RPMI7951 (cell line): ENCODE measurements at regions not wholly inside any gene's neighbourhood (a gene's known extent, or its start where the extent isn't known, plus 50 kb on each side); places are given as distances from the start of the nearest gene placed in this dataset.
A peak's percentile ranks its signal among the peaks of the same experiment; 100 is the strongest.

ENCODE experiments used
- DNase-seq: peaks from one replicate; pipeline ENCODE4 v3.0.0-alpha.2; 2012; ENCODE audit warnings: low read depth

DNA sequence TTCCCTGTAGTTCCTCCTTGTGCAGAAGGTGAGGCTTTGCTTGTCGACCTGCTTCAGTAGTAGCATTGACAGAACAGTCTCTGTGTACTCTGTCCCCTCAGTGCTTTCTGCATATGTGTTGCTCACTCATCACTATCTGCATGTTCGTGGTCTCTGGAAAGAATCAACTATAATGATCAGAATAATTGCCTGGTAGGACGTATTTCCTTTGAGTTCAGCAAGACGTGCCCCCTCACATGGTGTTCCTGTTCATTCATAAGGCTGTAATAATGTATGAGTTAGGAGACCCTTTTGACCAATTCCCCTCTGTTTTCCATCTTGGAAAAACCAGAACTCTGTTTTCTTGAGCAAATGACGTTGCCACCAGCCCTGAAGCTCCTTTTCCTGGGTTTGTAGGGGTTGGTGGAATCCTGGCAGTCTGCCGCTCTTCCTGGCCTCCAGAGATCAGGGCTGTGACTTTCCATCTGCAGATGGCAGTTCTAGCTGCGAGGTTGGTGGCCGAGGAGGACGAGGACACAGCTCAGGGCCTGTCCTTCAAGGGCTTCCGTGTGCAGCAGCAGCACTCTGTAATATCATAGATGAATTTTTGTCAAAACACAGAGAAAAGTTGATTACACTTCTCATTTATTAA, 61.9 kb downstream of the EXOSC2 start:
- DNase-seq = peak; percentile 24

DNA sequence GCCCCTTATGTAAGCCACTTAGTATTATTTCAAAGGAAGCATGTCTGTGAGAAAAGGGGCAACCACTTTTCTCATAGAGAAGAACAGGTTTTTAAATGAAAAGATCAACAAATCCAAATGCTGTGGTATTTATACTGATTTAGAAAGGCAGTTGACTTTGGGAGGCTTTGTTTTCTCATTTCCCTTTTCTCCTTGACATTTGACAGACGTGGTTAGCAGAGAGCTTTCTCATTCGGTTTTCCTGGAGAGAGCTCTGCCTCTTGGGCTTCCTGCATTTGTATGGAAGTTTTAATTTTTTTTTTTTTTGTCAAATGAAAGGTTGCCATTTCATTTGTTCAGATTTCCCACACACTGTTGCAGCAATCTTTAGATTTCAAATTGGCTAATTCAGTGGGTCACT, 62.5 kb downstream of the EXOSC2 start:
- DNase-seq = no peak

DNA sequence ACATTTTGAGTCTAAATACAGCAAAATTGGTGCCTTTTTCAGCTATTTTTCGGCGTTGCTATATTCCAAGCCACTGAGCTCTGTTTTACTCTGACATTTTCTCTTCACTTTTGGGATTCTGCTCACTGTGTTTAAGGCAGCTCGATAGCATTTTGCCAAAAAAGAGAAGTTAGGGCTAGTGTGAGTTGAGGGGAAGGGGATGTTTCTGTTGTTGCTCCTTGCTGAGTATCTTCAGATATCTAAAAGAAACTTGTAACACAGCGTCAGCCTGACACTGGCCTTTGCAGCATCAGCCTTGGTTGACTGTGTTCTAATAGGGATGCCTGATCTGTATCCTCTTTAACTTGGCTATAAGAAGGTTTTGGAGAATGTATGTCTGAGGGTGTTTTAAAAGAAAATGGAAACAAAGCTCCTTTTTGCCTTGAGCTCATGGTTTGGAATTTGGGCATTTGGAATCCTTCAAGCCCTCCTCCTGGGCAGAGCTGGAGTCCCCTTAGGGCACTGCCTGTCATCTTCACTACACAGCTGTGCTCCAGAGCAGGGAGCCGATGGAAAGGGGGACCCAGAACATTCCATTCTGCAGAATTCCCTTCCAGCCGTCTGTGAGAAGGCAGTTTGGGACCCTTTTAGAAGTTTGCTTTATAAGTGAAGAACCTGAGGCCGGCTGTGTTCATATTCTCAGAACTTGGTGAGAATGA, 63.0 kb downstream of the EXOSC2 start:
- DNase-seq = no peak

DNA sequence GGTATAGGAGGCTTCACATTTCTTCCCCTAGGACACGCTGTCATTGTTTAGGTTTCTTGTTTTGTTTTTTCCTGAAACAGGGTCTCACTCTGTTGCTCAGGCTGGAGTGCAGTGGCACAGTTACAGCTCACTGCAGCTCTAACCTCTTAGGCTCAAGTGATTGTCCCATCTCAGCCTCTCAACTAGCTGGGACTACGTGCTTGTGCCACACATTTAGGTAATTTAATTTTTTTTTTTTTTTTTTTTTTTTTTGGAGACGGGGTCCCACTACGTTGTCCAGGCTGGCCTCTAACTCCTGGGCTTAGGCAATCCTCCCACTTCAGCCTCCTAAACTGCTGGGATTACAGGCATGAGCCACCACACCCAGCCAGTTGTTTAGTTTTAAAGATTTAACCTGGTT, 66.2 kb downstream of the EXOSC2 start:
- no peak for DNase-seq

DNA sequence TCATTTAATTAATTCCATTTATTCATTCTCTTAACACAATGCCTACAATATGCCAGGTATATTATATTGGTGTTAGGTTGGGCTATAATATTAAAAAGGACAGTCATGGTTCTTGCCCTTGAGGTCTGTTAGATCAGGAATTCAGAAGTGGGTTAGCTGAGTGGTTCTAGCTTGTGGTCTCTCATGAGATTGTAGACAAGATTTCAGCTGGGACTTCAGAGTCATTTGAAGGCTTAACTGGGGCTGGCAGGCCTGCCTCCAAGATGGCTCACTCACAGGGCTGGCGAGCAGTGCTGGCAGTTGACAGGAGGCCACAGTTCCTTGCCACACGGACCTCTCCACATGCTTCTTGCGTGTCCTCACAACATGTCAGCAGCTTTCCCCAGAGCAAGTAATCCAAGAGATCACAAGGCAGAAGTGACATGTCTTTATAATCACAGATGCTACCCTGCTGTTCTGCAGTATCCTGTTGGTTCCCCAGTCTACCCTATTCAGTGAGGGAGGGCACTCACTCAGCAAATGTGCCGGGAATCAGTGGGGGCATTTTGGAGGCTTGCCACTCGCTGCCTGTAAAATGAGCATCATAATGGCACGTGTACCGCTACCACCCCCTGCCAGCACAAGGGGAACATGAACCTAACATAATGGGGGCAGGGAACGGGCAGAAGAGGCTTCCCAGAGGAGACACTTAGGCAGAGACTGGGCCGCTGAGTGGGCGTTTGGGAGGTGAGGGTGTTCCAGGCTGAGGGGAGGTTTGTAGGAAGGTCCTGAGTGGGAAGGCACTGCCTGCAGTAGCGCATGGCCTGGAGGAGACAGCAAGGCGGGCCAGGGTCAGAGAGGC, 70.0 kb downstream of the EXOSC2 start:
- DNase-seq = no peak

DNA sequence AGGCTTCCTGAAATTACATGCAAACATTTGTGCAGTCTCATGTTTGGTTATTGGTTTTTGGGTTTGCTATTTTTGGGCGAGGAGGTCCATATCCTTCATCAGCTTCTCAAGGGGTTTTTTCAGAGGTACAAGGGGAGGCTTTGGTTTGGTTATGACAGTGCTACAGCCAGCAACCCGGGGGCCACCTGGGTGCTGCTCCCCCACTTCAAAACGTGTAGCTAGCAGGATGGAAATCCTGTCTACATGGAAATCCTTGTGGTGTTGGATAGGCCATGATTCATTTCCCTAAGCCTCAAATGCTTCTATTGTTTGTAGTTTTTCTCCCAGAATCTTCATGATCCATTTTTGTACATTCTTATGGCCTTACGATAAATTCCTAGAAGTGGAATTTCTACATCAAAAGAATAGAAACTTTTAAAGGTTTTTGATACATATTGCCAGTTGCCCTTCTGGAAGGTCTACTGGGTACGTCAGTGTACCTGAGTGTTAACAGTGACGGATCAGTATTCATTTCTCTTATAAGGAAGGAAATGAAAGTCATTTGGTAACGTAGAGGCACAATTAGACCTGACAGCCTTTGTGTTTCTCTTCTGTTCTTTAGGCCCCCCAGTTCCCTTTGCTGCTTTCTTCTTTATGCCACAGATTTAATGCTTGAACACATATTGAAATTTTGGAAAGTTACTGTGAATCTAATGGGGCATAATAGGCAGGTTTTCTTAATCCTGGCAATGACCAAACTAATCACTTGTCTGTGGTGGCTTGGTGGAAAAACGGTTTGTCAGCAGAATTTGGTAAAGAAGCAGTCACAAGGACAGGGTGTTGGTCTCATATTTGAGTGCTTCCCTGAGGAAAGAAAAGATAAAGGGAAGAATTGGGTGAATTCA, 69.7 kb upstream of the ABL1 start:
- DNase-seq = no peak

DNA sequence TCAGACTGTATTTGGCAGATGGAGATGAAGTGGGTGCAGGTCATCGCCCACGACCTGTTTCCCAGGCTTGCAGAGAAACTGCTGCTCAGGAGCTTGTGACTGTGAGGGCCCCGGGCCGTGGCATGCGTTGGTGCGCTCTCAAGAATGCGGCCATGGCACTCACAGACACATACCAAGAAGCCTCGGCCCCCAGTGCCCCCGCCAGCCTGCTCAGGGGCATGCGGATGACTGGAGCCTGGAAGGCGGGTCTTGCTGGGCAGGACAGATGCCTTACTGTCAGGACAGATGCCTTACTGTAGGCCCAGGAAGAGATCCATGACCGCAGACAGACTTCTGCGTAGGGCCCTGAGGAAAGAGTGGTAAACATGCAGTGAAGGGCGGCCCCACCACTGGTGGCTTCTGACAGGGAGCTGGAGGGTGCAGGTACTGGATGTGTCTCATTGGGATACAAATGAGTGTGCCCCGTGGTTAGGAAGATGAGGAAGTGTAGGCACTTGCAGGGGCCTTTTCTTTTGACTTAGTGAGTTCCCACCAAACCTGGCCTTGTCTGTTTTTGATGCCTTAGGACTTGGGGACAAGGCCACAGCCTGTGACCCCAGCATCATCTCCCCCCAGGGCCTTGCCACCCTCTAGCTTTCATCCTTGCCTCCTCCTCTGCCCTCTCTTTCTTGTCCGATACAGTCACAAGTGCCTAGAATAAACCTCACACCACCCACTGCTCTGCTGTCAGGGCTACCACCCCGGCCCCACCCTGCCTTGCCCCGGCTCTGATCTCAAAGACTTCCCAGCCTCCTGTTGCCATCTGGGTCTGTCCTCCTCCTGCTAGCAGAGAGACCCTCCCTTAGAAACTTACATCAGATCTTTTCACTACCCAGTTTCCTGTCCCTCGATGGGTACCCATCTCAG, 68.8 kb upstream of the ABL1 start:
- peak; percentile 74 for DNase-seq

DNA sequence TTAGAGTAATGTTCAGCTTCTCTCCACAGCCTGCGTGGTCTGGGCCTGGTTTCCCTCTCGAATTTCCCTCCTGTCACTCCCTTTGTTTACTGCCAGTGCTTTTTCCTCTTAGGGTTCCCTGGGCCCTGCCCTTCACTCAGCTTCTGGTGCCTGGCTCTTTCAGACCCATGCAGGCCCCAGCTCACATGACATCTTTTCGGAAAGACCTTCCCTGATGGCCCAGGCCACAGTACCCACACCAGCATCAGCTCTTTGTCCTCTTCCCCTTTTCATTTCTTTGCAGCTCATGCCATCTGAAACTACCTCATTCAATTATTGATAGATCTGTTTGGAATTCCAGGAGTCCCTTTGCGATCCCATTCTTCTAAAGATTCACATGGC, 68.1 kb upstream of the ABL1 start:
- no peak for DNase-seq

DNA sequence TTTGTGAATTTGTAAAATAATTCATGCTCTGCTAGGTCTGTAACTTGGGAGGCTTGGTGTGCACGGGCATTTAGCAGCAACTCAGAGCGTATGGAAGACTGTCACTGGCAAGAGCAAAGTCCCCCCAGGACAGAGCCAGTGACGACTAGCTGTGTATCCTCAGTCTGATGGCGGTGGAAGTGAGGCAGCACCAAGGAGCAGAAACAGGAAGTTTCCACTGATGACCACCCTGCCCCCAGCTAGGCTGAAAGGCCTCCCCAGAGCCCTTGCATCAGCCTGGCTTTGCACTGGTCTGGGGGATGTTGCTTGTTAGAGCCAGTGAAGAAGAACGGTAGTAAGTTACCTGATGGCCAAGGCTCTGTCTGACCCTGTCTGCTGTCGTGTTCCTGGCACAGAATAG, 66.8 kb upstream of the ABL1 start:
- DNase-seq = no peak

DNA sequence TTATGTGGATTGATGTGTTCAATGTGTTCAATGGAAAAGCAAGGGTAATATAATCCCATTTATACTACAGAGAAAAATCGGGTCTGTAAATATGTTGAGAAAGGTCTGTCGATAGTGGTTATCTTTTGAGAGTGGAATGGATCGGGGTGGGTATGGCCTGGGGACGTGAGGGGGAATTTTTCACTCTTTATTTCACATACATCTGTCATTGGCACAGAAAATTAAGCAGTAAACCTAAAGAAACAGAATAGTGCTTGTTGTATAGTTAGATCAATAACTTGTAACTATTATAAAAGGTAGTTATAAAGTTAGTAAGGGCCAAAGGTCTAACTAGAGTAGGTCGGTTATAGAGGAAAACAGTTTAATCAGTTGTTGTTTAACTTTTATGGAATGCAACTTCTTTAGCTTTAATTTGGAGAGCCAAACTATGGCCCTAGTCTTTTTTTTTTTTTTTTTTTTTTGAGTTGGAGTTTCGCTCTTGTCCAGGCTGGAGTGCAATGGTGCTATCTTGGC, 66.1 kb upstream of the ABL1 start:
- DNase-seq = no peak

DNA sequence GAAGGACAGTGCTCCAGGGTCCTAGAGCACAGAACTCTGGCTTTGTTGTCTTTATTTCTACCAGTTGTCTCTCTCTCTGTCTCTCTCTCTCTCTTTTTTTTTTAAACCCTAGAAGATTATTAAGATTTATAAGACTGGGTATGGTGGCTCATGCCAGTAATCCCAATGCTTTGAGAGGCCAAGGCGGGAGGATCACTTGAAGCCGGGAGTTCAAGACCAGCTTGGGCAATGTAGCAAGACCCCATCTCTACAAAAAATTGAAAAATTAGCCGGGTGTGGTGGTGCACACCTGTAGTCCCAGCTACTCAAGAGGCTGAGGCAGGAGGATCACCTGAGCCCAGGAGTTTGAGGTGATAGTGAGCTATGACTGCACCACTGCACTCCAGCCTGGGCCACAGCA, 65.0 kb upstream of the ABL1 start:
- DNase-seq = no peak

DNA sequence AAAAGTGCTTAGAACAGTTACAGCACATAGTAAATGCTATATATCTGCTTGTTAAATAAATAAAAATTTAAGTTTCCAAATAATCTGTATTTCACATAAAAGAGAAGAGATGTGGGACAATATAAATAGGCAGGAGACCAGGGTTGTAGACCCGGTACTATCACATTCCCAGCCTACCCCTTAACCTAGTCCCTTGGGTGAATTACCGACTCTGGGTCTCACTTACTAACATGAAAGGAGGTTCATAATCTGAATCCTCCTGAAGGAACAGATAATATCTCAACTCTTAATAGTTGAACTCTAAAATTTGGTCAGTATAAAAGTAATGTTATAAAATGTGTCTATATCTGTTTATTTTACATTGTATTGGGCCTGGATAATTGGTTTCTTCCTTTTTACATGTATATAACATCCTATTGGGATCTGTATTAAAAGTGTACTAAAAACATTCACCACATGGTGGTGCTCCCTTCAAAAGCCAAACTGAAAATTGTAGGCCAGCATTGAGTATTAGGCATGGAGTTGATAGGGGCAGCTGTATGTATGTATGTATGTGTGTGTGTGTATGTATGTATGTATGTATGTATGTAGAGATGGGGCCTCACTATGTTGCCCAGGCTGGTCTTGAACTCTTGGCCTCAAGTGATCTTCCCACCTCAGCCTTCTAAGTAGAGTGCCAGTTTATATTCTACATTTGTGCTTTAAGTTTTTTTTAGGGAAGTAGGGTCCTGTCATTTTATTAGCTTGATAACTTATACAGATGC, 64.2 kb upstream of the ABL1 start:
- peak; percentile 57 for DNase-seq

DNA sequence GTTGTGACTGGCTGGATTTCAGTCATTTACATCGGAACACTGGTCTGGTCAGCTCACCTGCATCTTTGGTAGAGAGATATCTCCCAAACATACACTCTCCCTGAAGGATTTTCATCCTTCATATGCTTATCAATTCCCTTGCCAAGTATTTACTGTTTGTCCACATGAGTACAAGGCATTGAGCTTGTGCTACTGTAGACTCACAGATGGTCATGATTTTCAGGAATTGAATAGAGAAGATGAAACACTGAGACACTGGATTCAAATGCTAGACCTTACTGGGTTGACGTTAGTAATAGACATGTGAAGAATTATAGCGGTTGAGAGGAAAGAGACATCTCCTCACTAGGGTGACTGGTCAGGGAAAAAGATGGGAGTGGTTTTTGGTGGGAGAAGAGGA, 62.9 kb upstream of the ABL1 start:
- DNase-seq = no peak

DNA sequence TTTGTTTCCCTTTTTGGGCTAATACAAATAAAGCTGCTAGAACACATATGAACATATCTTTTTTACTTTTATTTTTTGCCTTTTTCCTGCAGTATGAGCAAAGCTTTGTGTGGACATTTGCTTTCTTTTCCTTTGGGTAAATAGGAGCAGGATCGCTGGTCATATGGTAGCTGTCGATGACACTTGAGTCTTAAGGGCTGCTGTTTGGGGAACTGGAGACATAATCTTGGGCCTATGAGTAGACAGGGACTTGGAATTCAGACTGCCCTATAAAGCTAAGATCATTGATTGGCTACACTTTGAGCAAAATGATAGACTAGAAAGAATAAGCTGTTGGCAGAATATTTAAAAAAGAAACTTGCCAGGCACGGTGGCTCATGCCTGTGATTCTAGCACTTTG, 60.9 kb upstream of the ABL1 start:
- no peak for DNase-seq

DNA sequence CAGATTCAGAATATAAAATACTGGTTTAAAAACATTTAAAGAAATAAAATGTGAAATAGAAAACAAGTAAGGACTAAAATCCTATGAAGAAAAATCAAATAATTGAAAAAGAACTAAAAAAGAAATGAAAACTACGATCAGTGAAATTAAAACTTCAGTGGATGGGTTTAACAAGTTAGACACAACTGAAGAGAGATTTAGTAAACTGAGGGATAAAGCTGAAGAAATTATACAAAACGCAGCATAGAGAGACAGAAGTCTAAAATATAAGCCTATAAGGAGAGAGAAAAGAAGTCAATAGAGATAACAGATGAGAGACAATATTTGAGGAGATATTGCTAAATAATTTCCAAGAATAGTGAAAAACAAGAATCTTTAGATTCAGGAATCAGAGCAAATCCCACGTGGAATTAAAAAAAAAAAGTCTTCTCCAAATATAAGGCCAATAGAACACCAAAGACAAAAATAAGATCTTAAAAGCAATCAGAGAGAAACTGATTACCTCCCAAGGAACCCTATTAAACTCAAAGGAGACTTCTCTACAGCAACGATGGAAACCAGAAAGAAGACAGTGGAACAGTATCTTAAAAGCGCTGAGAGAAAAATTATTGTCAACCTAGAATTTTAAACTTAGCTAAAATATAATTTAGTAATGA, 59.6 kb upstream of the ABL1 start:
- no peak for DNase-seq

DNA sequence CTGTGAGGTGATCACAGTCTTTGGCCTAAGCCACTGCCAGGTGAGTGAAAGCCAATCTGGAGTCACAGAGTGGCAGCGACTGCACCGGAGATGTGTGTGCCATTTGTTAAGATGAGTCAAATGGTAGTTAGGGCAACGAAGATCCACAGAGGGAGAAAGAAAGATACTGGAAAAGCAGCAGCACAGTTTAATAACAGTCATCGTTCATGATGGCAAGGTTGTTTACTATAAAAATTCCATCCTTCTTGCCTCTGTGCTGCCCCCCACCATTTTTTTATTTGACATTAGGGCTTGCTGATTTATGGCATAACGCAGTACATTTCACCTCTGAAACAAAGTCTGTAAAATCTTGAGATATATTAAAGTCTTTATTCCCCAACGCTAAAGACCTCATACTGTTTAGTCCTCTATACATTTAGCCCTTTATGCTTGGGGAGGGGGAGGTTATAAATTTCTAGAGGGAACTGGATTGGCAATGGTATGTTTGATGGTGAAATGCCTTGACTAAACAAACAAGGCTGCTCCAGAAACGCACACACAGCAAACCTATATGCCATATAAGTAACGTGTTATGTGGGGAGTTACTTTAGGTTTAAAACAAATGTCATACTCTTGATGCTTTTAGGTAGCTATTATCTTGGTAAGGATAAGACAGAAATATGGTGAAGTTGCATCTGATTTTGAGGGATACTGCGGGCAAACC, 55.8 kb upstream of the ABL1 start:
- peak; percentile 41 for DNase-seq

DNA sequence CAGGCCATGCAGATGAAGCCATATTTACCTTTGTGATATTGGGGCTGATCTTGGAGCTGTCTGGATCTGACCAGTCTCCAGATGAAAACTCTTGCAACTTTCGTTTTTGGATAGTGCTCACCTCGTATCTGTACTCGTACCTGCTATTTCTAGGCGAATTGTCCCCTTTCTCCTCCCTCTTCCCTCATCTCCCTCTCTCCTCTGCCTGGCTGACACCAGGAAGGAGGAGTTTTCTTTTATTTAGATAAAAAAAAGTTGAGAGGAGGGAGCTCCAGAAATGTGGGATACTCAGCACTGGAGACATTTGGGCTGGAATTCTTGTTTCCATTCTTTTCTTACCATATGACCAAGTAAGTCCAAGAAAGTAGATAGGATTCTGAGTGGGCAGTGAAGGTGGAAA, 54.6 kb upstream of the ABL1 start:
- no peak for DNase-seq

DNA sequence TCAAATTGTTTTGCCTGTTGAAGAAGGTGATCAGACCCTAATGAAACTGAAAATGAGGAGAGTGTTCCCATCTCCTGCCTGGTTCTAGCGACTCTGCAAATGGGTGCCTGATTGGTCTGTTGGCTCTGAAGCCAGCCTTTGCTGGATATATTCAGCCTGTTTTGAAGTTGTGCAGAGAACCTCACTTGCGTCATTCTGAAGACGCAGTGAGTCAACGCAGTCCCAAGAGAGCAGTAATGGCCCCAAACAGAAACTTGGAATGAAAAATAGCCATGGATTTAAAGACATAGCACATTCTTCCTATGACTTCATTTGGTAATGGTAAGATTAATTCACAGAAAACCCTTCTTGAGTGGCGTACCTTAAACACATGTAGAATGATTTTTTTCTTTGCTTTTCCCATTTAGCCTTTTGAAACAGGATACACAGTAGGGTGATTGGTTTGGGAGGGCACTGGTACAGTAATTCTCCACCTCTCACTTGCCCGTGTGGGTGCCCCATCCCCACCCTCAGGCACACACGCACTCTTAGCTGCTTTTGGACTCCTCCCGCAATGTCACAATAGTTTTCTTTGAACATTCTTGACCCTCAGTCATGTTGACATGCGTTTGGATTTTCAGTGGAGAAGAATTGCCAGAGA, 54.1 kb upstream of the ABL1 start:
- DNase-seq = peak; percentile 92
